GM10266 (cell line): ENCODE measurements at regions not wholly inside any gene's neighbourhood (a gene's known extent, or its start where the extent isn't known, plus 50 kb on each side); places are given as distances from the start of the nearest gene placed in this dataset.
"Not testable (repeated sequence)": the region's sequence is repeated elsewhere in the genome, so short reads cannot be mapped to it uniquely, and the experiment has no call there.

Experiments
- DNase-seq: peaks from one replicate; pipeline ENCODE4 v3.0.0; 2012; ENCODE audit errors: extremely low spot score
- CTCF ChIP-seq: IDR thresholded peaks from 2 replicates; pipeline ENCODE4 v1.5.1; 2012; ENCODE audit warnings: mild to moderate bottlenecking, low read depth; ENCODE audit not compliant: control insufficient read depth, insufficient read depth; ENCODE audit errors: missing control alignments

DNA sequence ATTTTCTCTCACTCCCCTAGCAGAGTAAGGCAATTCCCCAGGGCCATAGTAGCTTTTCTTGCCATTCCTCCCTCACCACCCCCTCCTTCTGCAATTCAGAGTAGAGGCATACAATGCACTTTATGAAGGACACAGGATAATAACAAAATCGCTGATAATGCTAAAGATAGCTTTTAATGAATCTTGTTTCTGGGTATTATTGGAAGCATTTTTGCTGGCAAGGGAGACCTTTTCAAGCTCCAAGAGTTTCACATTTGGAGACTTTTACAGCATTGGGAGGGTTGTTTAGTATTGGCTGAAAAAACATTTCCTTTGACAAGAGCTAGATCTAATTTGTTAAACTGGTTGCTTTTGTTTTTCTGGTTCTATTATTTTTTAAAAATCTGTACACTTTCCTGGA lies 573.0 kb upstream of the C16orf82 start:
- no peak for TF ChIP-seq CTCF
- DNase-seq = no peak

DNA sequence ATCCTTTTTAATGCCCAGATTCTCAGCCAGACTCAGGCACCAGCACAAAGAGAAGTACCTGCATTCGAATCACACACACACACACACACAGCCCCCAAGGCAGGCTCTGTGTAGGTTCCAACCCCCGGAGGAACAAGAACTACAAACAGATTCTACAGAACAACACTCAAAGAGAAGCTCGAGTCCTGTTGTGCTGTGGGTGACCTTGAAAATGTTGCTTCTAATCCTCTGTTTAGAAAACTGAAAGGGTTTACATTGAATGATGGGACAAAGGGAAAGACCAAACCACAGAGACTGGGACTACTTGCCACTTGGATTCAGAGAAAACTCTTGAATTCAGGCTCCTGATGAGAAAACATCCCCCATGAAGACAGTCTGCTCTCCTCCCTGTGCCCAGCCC lies 568.8 kb upstream of the C16orf82 start:
- no peak for DNase-seq
- TF ChIP-seq CTCF = no peak

DNA sequence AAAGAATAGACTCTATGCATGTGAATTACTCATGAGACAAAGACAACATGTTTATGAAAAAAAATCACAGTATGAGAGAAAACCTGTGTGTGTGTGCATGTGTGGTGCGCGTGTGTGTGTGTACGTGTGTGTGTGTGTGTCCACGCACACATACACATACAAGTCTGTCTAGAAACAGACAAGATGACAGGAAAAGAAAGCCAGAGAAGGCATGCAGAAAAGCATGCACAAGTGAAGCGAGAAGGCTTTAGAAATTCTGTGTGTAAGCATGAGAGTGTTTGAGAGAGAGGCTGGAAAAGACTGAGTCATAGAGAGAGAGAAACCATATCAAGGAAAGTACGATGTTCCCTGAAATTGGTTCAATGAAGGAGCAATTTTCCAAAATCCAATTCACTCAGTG lies 566.4 kb upstream of the C16orf82 start:
- DNase-seq = no peak
- TF ChIP-seq CTCF = no peak

GRCh38 chr16:26505496-26505895 lies 561.2 kb upstream of the C16orf82 start:
- TF ChIP-seq CTCF = no peak
- DNase-seq = no peak

GRCh38 chr16:26508946-26509345 lies 557.8 kb upstream of the C16orf82 start:
- DNase-seq = not testable (repeated sequence)

DNA sequence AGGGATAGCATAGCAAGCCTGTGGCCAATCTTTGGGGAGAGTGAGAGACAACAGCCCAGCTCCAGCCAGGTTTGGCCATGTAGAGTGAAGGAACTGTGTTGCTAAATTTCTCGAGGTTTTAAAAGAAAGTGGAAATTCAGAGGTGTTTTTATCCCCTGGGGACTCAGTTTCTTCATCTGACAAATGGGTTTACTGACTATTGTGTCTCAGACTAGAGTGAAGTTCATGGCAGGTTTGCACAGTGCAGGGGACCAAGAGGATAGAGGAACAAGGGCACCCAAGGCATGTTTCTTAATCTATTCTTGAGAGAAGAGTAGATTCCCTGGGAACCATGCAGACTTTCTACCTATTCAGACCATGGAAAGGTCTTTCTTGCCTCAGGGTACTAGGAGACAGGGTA lies 555.8 kb upstream of the C16orf82 start:
- no peak for TF ChIP-seq CTCF
- no peak for DNase-seq

GRCh38 chr16:26511463-26511862 lies 555.3 kb upstream of the C16orf82 start:
- no peak for DNase-seq
- TF ChIP-seq CTCF = no peak

GRCh38 chr16:26521626-26522025 lies 545.1 kb upstream of the C16orf82 start:
- no peak for DNase-seq
- TF ChIP-seq CTCF = no peak
